ENCODE measurements at regions not wholly inside any gene's neighbourhood (a gene's known extent, or its start where the extent isn't known, plus 50 kb on each side); places are given as distances from the start of the nearest gene placed in this dataset.

- no peak for TF ChIP-seq ZNF302 (CRISPR knock-in tag; IDR thresholded peaks at IDR 0.05)
Observed at GRCh38 chr1:231104917-231105316, 56.9 kb upstream of the TRIM67 start (continued).

DNA sequence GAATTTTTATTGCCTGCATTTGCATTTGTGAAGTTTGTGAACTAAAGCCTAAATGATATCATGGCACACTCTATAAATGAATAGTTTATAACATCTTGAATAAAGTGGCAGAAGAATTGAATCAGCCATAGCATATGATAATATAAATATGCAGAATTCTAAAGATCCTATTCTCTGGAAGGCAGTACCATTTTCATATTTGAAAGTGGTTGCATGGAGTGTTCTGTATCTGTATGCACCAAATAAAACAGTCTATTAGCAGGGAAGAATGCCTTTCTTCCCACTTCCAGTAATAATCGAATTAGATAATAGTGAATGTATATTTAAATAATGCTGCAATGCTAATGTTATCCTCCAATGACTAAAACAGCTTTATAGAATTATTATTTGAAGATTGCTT, 57.9 kb upstream of the TRIM67 start:
- Histone ChIP-seq H3K9me3 (no peaks in the 10 kb centered on the region), H3K4me1 (peaks cover 7% of the 10 kb centered on the region; the same call in 2 of the 3 replicates), H3K4me3 (no peak overlapping the region), H3K27ac (no peak overlapping the region), H3K4me2 (no peak overlapping the region)
- ChIA-PET POLR2A (interaction anchor here (0.7 kb wide), 1 partner anchor 10 kb away, joined by 3 read pairs; no protein-coding TSS in a partner anchor), CTCF (interaction anchor here (1.9 kb wide), 1 partner anchor 12 kb away, joined by 9 read pairs; no protein-coding TSS in a partner anchor)
- DNase-seq (ENCODE audit: low read depth in 1 of 2, low spot score in 1 of 2), result no peak
- no peak for ATAC-seq
- WGBS (ENCODE audit: missing lambda C conversion rate), result 0% methylated on average over 1 of the region's 1 CpG
- no peak for FAIRE-seq
- TF ChIP-seq RARB (CRISPR knock-in tag; IDR thresholded peaks at IDR 0.05) (no peak), KDM1A (IDR thresholded peaks at IDR 0.05; ENCODE audit: low read depth) (no peak), HDAC2 (IDR thresholded peaks at IDR 0.05) (no peak), JUNB (IDR thresholded peaks at IDR 0.05) (no peak), ESRRA (IDR thresholded peaks at IDR 0.05; ENCODE audit: borderline replicate concordance, low read length) (no peak), JUN (IDR thresholded peaks at IDR 0.05) (no peak), SREBF2 (IDR thresholded peaks at IDR 0.05) (no peak), POLR2AphosphoS2 (conservative IDR thresholded peaks at IDR 0.05; ENCODE audit: low read length) (no peak), FOXS1 (CRISPR knock-in tag; IDR thresholded peaks at IDR 0.05) (no peak), TFCP2L1 (CRISPR knock-in tag; IDR thresholded peaks at IDR 0.05) (no peak), TP53 (CRISPR knock-in tag; IDR thresholded peaks at IDR 0.05) (no peak), REST (IDR thresholded peaks at IDR 0.05) (no peak), BHLHE40 (IDR thresholded peaks at IDR 0.05; ENCODE audit: low read depth, low read length) (no peak), RNF2 (IDR thresholded peaks at IDR 0.05; ENCODE audit: borderline replicate concordance, low read depth) (no peak), HMGXB4 (CRISPR knock-in tag; IDR thresholded peaks at IDR 0.05; ENCODE audit: borderline replicate concordance) (no peak), MAFK (IDR thresholded peaks at IDR 0.05; ENCODE audit: partially characterized antibody) (no peak)

DNA sequence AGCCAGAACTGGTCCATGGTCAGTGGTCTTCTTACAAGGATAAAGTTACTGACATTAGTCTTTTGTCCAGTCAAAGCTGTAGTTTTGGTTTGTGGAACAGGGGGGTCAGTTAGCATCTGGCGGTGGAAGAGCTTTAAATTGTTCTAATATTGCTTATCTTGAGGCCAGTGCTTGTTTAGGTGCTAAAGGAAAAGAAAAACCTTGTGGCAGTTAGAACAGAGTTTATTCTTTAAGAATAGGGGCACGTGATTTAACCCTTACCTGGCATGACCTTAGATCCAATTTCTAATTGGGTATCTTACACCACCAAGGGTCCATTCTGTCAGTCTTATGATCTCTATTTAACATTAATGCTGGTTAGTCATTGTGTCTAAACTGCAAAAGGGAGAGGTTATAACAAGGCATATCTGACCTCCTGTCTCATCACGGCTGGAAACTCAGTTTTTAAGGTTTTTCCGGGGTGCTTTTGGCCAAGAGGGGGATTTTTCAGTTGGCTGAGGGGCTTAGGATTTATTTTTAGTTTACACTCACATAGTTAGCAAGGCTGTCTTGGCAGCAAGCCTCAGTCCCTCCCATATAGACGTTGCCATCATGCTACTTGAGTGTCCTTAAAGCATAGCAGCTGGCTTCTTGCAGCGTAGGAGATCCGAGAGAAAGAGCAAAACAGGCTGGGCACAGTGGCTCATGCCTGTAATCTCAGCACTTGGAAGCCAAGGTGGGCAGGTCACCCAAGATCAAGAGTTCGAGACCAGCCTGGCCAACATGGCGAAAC, 60.1 kb upstream of the FAM89A start:
- Histone ChIP-seq H3K4me2 (no peak overlapping the region), H3K4me1 (no peaks in the 10 kb centered on the region), H3K4me3 (no peak overlapping the region), H3K27ac (no peak overlapping the region), H3K9me3 (no peaks in the 10 kb centered on the region)
- no peak for DNase-seq (ENCODE audit: low read depth in 1 of 2, low spot score in 1 of 2)
- ATAC-seq, result no peak
- ChIA-PET POLR2A (no interaction called here), CTCF (interaction anchor here (0.7 to 1.5 kb wide), 2 partner anchors 9 to 85 kb away, joined by 3 read pairs; no protein-coding TSS in a partner anchor)
- 66% methylated on average over 9 of the region's 9 CpGs for WGBS (ENCODE audit: missing lambda C conversion rate)
- no peak for FAIRE-seq
- TF ChIP-seq ZNF302 (CRISPR knock-in tag; IDR thresholded peaks at IDR 0.05), result no peak
- TF ChIP-seq RAD21 (conservative IDR thresholded peaks at IDR 0.05 in 1 of 2, IDR thresholded peaks at IDR 0.05 in 1 of 2), result no peak
- TF ChIP-seq BCL3 (IDR thresholded peaks at IDR 0.05), result no peak
- TF ChIP-seq BHLHE40 (IDR thresholded peaks at IDR 0.05; ENCODE audit: low read depth, low read length), result no peak
- TF ChIP-seq SREBF2 (IDR thresholded peaks at IDR 0.05), result no peak
- TF ChIP-seq CHD4 (IDR thresholded peaks at IDR 0.05; ENCODE audit: borderline replicate concordance), result no peak
- no peak for TF ChIP-seq POLR2AphosphoS2 (conservative IDR thresholded peaks at IDR 0.05; ENCODE audit: low read length)

All from A549 (cell line).